ENCODE measurements at regions not wholly inside any gene's neighbourhood (a gene's known extent, or its start where the extent isn't known, plus 50 kb on each side); places are given as distances from the start of the nearest gene placed in this dataset.

- TF ChIP-seq CTCF (IDR thresholded peaks at IDR 0.05) = no peak
- no peak for TF ChIP-seq POLR2AphosphoS5 (IDR thresholded peaks at IDR 0.05; ENCODE audit: insufficient read depth in 1 of 2, low read depth in 1 of 2)
Measured at GRCh38 chr7:57769958-57770357, 320.0 kb downstream of the ZNF716 start.
